ENCODE measurements at regions not wholly inside any gene's neighbourhood (a gene's known extent, or its start where the extent isn't known, plus 50 kb on each side); places are given as distances from the start of the nearest gene placed in this dataset.
"Not testable (repeated sequence)": the region's sequence is repeated elsewhere in the genome, so short reads cannot be mapped to it uniquely, and the experiment has no call there.

DNA sequence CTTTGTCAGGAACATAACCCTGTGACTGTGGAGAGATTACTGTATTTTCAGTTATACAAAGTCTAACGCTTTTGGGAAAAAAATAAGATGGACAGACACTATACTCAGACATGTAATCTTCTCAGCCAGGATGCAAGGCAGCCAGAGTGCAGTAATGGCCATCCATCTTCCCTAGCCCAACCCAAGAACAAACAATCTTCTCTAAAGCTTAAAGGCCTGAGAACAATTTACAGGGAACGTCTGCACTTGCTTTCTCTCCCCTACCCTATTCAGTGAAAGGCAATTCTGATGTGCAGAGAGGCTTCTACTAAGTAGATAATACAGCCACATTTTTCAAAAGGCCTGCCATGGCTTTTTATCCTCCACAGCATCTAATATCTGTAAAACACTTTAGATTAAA lies 471.3 kb downstream of the FGF13 start:
- DNase-seq (ENCODE audit: low read depth, low spot score): no peak
- in situ Hi-C loops (cut with HindIII; ENCODE audit: low sequenced_read_pairs): no loop called here
- TF ChIP-seq, protein P1, sequence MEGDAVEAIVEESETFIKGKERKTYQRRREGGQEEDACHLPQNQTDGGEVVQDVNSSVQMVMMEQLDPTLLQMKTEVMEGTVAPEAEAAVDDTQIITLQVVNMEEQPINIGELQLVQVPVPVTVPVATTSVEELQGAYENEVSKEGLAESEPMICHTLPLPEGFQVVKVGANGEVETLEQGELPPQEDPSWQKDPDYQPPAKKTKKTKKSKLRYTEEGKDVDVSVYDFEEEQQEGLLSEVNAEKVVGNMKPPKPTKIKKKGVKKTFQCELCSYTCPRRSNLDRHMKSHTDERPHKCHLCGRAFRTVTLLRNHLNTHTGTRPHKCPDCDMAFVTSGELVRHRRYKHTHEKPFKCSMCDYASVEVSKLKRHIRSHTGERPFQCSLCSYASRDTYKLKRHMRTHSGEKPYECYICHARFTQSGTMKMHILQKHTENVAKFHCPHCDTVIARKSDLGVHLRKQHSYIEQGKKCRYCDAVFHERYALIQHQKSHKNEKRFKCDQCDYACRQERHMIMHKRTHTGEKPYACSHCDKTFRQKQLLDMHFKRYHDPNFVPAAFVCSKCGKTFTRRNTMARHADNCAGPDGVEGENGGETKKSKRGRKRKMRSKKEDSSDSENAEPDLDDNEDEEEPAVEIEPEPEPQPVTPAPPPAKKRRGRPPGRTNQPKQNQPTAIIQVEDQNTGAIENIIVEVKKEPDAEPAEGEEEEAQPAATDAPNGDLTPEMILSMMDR (IDR thresholded peaks at IDR 0.05; ENCODE audit: low read depth, low read length): no peak
- no peak overlapping the region for H3K4me3 ChIP-seq (ENCODE audit: low read depth, low read length)

- no peak overlapping the region for H3K4me3 ChIP-seq (ENCODE audit: low read depth, low read length)
- TF ChIP-seq, protein P1 (IDR thresholded peaks at IDR 0.05; ENCODE audit: low read depth, low read length): no peak
- DNase-seq (ENCODE audit: low read depth, low spot score): no peak
- in situ Hi-C loops (cut with HindIII; ENCODE audit: low sequenced_read_pairs): no loop called here
Measured at GRCh38 chrX:138254001-138254400, 457.5 kb downstream of the FGF13 start.

GRCh38 chrX:138255373-138255772 lies 456.1 kb downstream of the FGF13 start:
- H3K4me3 ChIP-seq (ENCODE audit: low read depth, low read length): no peak overlapping the region
- TF ChIP-seq, protein P1 (IDR thresholded peaks at IDR 0.05; ENCODE audit: low read depth, low read length): no peak
- no peak for DNase-seq (ENCODE audit: low read depth, low spot score)
- in situ Hi-C loops (cut with HindIII; ENCODE audit: low sequenced_read_pairs): no loop called here

- in situ Hi-C loops (cut with HindIII; ENCODE audit: low sequenced_read_pairs): not testable (repeated sequence)
Measured at GRCh38 chrX:138264095-138264494, 447.4 kb downstream of the FGF13 start.

DNA sequence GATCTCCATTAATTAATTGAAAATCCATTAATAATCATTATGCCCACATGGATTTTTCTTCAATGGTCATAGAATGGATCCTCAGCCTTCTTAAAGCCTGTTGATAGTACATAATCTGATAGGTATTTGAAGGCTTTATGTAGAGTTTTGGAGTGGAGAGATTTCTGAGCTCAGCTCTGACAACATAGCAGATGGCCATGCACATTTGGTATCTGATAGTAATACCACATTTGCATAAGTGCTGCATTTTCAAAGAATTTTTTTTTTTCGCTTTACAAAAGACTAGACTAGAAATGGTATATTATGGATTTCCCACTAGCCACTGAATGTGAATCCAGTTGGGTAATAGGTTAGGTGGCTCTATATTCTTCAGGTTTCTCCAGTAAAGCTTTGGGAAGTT lies 440.6 kb downstream of the FGF13 start:
- TF ChIP-seq, protein P1 (IDR thresholded peaks at IDR 0.05; ENCODE audit: low read depth, low read length): no peak

More at GRCh38 chrX:138264095-138264494, 447.4 kb downstream of the FGF13 start:
- not testable (repeated sequence) for DNase-seq (ENCODE audit: low read depth, low spot score); H3K4me3 ChIP-seq (ENCODE audit: low read depth, low read length)

GRCh38 chrX:138282598-138283150 lies 428.8 kb downstream of the FGF13 start:
- DNase-seq (ENCODE audit: low read depth, low spot score); in situ Hi-C loops (cut with HindIII; ENCODE audit: low sequenced_read_pairs); H3K4me3 ChIP-seq (ENCODE audit: low read depth, low read length): not testable (repeated sequence)

More for the DNA sequence above, 440.6 kb downstream of the FGF13 start:
- in situ Hi-C loops (cut with HindIII; ENCODE audit: low sequenced_read_pairs): no loop called here
- no peak overlapping the region for H3K4me3 ChIP-seq (ENCODE audit: low read depth, low read length)
- DNase-seq (ENCODE audit: low read depth, low spot score): no peak

DNA sequence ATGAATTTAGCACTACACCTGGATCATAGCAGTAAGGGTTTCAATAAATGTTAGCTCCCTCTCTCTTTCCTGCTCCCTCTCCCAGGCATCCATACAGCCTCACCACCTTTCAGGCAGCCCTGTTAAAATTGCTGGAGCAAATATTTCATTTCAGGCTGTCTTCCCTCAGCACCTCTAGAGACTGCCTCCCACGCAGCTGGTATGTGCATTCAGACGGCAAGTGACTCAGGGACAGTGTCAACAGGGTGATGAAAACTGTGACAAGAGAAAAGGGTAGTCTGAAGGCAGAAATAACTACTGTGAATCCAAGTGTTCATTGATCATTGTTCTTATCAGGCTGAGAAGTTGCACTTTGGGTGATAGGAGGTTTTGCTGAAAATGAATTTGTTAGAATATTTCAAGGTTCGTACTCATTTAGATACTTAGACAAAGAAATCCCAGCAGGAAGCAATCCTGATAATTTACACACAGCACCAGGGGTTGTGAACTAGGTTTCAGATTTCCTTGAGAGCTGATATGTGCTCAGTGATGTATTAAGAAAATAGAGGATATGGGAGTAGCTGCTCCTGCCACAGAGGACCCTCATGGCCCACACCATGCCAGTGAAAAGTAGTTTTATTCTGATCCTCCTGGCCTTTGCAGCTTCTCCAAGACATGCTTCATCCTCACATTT lies 424.2 kb downstream of the FGF13 start:
- in situ Hi-C loops (cut with HindIII; ENCODE audit: low sequenced_read_pairs): no loop called here
- H3K4me3 ChIP-seq (ENCODE audit: low read depth, low read length): no peak overlapping the region
- TF ChIP-seq, protein P1 (IDR thresholded peaks at IDR 0.05; ENCODE audit: low read depth, low read length): no peak
- DNase-seq (ENCODE audit: low read depth, low spot score): no peak
